Glutamatergic neuron (in vitro differentiated cells): ENCODE measurements at regions not wholly inside any gene's neighbourhood (a gene's known extent, or its start where the extent isn't known, plus 50 kb on each side); places are given as distances from the start of the nearest gene placed in this dataset.
A peak's percentile ranks its signal among the peaks of the same experiment; 100 is the strongest.

Experiments
- DNase-seq: peaks from one replicate; pipeline ENCODE4 v3.0.0; 2022
- H3K27ac Mint-ChIP-seq: one replicate; pipeline ENCODE4 v1.8.0; 2020; ENCODE audit warnings: mild to moderate bottlenecking, mixed read lengths, inconsistent platforms; ENCODE audit not compliant: unreplicated experiment
- H3K27me3 Mint-ChIP-seq: one replicate; pipeline ENCODE4 v1.8.0; 2020; ENCODE audit warnings: mild to moderate bottlenecking, moderate library complexity, mixed read lengths, inconsistent platforms; ENCODE audit not compliant: unreplicated experiment
- H3K36me3 Mint-ChIP-seq: one replicate; pipeline ENCODE4 v1.8.0; 2020; ENCODE audit warnings: mild to moderate bottlenecking, mixed read lengths, inconsistent platforms; ENCODE audit not compliant: unreplicated experiment
- H3K4me1 Mint-ChIP-seq: one replicate; pipeline ENCODE4 v1.8.0; 2020; ENCODE audit warnings: mild to moderate bottlenecking, low read depth, mixed read lengths, inconsistent platforms; ENCODE audit not compliant: unreplicated experiment
- H3K4me3 Mint-ChIP-seq: one replicate; pipeline ENCODE4 v1.8.0; 2020; ENCODE audit warnings: mild to moderate bottlenecking, mixed read lengths, inconsistent platforms; ENCODE audit not compliant: unreplicated experiment
- H3K9me3 Mint-ChIP-seq: one replicate; pipeline ENCODE4 v1.8.0; 2020; ENCODE audit warnings: mild to moderate bottlenecking, moderate library complexity, mixed read lengths, inconsistent platforms; ENCODE audit not compliant: unreplicated experiment
- CTCF ChIP-seq: fragments of 200-600 bp; sonication (generic); IDR thresholded peaks from one replicate; pipeline ENCODE4 v1.5.0; 2021; ENCODE audit not compliant: partially characterized antibody, unreplicated experiment

GRCh38 chr2:120463527-120463926 lies 117.6 kb downstream of the INHBB start:
- H3K9me3 Mint-ChIP-seq, result peaks cover 9% of the 10 kb centered on the region
- no peak for TF ChIP-seq CTCF
- H3K27ac Mint-ChIP-seq, result no peak overlapping the region
- H3K27me3 Mint-ChIP-seq, result peaks cover 3% of the 10 kb centered on the region
- no peak overlapping the region for H3K4me3 Mint-ChIP-seq
- H3K4me1 Mint-ChIP-seq, result no peaks in the 10 kb centered on the region
- DNase-seq, result peak; percentile 12
- H3K36me3 Mint-ChIP-seq, result peaks cover 13% of the 10 kb centered on the region

- peaks cover 11% of the 10 kb centered on the region for H3K36me3 Mint-ChIP-seq
- peaks cover 9% of the 10 kb centered on the region for H3K9me3 Mint-ChIP-seq
- no peak for DNase-seq
- no peak overlapping the region for H3K4me3 Mint-ChIP-seq
- no peaks in the 10 kb centered on the region for H3K4me1 Mint-ChIP-seq
- H3K27me3 Mint-ChIP-seq, result peaks cover 6% of the 10 kb centered on the region
- H3K27ac Mint-ChIP-seq, result no peak overlapping the region
- TF ChIP-seq CTCF, result no peak
Measured at GRCh38 chr2:120463996-120464395, 118.1 kb downstream of the INHBB start.

- no peak for TF ChIP-seq CTCF
- H3K27ac Mint-ChIP-seq, result no peak overlapping the region
- peak; percentile 9 for DNase-seq
- peaks cover 6% of the 10 kb centered on the region for H3K36me3 Mint-ChIP-seq
- H3K9me3 Mint-ChIP-seq, result peaks cover 6% of the 10 kb centered on the region
- H3K4me3 Mint-ChIP-seq, result no peak overlapping the region
- H3K4me1 Mint-ChIP-seq, result no peaks in the 10 kb centered on the region
- H3K27me3 Mint-ChIP-seq, result peaks cover 6% of the 10 kb centered on the region
Measured at GRCh38 chr2:120464448-120464931, 118.6 kb downstream of the INHBB start.

- DNase-seq, result peak; percentile 7
- H3K27ac Mint-ChIP-seq, result no peak overlapping the region
- no peak for TF ChIP-seq CTCF
- no peaks in the 10 kb centered on the region for H3K4me1 Mint-ChIP-seq
- peaks cover 6% of the 10 kb centered on the region for H3K27me3 Mint-ChIP-seq
- H3K36me3 Mint-ChIP-seq, result peaks cover 6% of the 10 kb centered on the region
- peaks cover 6% of the 10 kb centered on the region for H3K9me3 Mint-ChIP-seq
- no peak overlapping the region for H3K4me3 Mint-ChIP-seq
Measured at GRCh38 chr2:120465012-120465700, 119.2 kb downstream of the INHBB start.

GRCh38 chr2:120465701-120465988 lies 119.7 kb downstream of the INHBB start:
- no peak overlapping the region for H3K27ac Mint-ChIP-seq
- no peak for DNase-seq
- no peak overlapping the region for H3K4me3 Mint-ChIP-seq
- TF ChIP-seq CTCF, result no peak
- peaks cover 6% of the 10 kb centered on the region for H3K36me3 Mint-ChIP-seq
- H3K27me3 Mint-ChIP-seq, result peaks cover 6% of the 10 kb centered on the region
- no peaks in the 10 kb centered on the region for H3K4me1 Mint-ChIP-seq
- H3K9me3 Mint-ChIP-seq, result peaks cover 6% of the 10 kb centered on the region
